Kidney capillary endothelial cell (primary cell): ENCODE measurements at regions not wholly inside any gene's neighbourhood (a gene's known extent, or its start where the extent isn't known, plus 50 kb on each side); places are given as distances from the start of the nearest gene placed in this dataset.

Source experiments
- DNase-seq: peaks from one replicate; pipeline ENCODE4 v3.0.0-alpha.2; 2018; ENCODE audit warnings: low spot score

- DNase-seq, result no peak
These were observed 229.0 kb downstream of the PPARGC1A start for GRCh38 chr4:23660865-23661264.

- DNase-seq, result no peak
These were observed 235.1 kb downstream of the PPARGC1A start for GRCh38 chr4:23654791-23655190.

GRCh38 chr4:23648854-23649596, 240.8 kb downstream of the PPARGC1A start:
- DNase-seq, result no peak

GRCh38 chr4:23635468-23635867, 254.4 kb downstream of the PPARGC1A start:
- DNase-seq, result no peak

GRCh38 chr4:23631255-23631950, 258.4 kb downstream of the PPARGC1A start:
- DNase-seq, result no peak

- no peak for DNase-seq
These were observed 259.7 kb downstream of the PPARGC1A start for GRCh38 chr4:23630110-23630509.

GRCh38 chr4:23629421-23629820, 260.4 kb downstream of the PPARGC1A start:
- DNase-seq, result no peak

GRCh38 chr4:23614284-23614892, 275.5 kb downstream of the PPARGC1A start:
- DNase-seq, result no peak

GRCh38 chr4:23613782-23614181, 276.1 kb downstream of the PPARGC1A start:
- no peak for DNase-seq

- DNase-seq, result no peak
These were observed 287.1 kb downstream of the PPARGC1A start for GRCh38 chr4:23602720-23603119.

GRCh38 chr4:23594125-23594524, 295.7 kb downstream of the PPARGC1A start:
- no peak for DNase-seq

GRCh38 chr4:23590431-23590830, 299.4 kb downstream of the PPARGC1A start:
- DNase-seq, result no peak

GRCh38 chr4:23584024-23584423, 305.8 kb downstream of the PPARGC1A start:
- no peak for DNase-seq

GRCh38 chr4:23582671-23583070, 307.2 kb downstream of the PPARGC1A start:
- no peak for DNase-seq

GRCh38 chr4:23579166-23579565, 310.7 kb downstream of the PPARGC1A start:
- DNase-seq, result no peak

- no peak for DNase-seq
These were observed 312.4 kb downstream of the PPARGC1A start for GRCh38 chr4:23577398-23577797.

- no peak for DNase-seq
These were observed 317.5 kb downstream of the PPARGC1A start for GRCh38 chr4:23572382-23572781.

- DNase-seq, result no peak
These were observed 322.5 kb downstream of the PPARGC1A start for GRCh38 chr4:23567338-23567737.

GRCh38 chr4:23560748-23561147, 329.1 kb downstream of the PPARGC1A start:
- no peak for DNase-seq

GRCh38 chr4:23558101-23558500, 331.7 kb downstream of the PPARGC1A start:
- no peak for DNase-seq

GRCh38 chr4:23547601-23548000, 342.2 kb downstream of the PPARGC1A start:
- no peak for DNase-seq

- DNase-seq, result no peak
These were observed 342.8 kb downstream of the PPARGC1A start for GRCh38 chr4:23547096-23547495.

GRCh38 chr4:23539969-23540569, 349.8 kb downstream of the PPARGC1A start:
- DNase-seq, result no peak
